Fibroblast of peridontal ligament (primary cell): ENCODE measurements at regions not wholly inside any gene's neighbourhood (a gene's known extent, or its start where the extent isn't known, plus 50 kb on each side); places are given as distances from the start of the nearest gene placed in this dataset.
A peak's percentile ranks its signal among the peaks of the same experiment; 100 is the strongest.
"Not testable (repeated sequence)": the region's sequence is repeated elsewhere in the genome, so short reads cannot be mapped to it uniquely, and the experiment has no call there.

ENCODE experiments used
- DNase-seq: peaks from one replicate; pipeline ENCODE4 v3.0.0-alpha.2; 2010; ENCODE audit errors: extremely low read depth

DNA sequence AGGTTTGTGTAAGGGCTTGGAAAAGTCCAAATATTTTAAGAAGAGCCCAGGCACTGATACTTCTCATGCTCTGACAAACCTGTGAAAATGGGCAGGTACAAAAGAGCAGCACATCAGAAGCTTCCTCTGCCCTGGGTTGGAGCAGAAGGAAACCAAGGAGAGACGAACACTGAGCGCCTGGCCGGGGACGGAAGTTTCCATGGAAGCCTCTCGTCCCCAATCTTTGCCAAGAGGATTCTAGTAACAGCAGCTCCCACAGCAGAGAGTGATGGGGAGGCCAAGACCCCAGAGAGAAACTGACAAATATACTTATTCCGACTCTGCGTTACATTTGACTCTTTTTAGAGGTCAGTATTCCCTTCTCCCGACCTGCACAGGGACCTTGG, 268.5 kb downstream of the C16orf95 start:
- DNase-seq: no peak

- not testable (repeated sequence) for DNase-seq
Measured at GRCh38 chr16:87049216-87049615, 268.0 kb downstream of the C16orf95 start.

DNA sequence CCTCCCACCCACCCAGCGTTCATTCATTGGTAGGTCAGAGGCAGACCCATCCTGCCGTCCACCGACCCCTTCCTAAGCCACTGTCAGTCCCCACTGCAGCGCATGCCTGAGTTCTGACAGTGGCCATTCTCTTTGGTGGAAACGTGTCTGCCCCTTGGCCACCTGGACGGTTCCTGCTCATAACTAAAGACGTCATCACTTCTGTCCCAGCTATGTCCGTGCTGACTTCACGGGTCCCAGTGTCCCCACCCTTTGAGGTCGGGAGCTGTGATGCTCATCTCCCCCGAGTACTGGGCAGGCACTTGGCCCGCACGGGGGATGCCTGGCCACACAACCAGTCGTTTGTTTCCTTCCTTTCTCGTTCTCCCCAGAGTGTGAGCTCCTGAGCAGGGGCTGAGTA, 267.1 kb downstream of the C16orf95 start:
- DNase-seq: no peak

DNA sequence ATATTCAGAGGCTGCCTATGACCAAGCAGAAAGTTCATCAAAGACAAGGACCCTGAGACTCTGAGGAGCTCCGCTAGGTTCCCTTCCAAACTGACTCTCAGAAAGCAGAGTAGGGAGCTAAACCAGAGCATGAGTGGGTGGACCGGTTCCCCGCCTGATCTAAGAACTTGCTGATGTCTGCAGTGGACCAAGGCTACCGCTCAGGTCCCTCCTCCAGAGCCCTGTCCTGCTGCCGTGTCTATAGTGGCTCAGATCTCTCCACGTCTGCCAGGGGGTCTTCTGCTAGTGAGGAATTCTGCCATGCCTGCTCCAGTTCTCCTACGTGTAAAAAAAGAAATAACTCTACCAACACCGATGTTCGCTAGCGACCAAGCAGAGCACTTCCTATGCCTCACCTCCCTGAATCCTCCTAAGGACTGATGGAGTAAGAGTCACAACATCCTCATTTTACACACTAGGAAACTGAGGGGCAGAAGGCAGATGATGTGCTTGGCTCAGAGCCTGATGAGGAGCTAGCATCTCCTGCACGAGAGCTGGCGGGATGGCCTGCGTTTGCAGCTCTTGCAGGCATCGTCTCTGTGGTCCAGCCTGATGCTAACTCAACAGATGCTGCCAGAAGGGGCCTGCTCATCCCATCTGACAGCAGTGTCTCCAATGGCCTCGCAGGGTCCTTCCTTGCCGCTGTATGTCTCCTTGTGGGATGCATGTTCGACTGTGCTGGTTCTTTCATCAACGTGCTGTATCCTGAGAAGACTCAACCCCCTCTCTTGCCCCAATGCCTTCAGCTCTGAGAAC, 265.5 kb downstream of the C16orf95 start:
- DNase-seq: no peak

- DNase-seq: no peak
Measured at GRCh38 chr16:87052506-87052905, 264.7 kb downstream of the C16orf95 start.

GRCh38 chr16:87053016-87053982, 263.9 kb downstream of the C16orf95 start:
- DNase-seq: no peak

DNA sequence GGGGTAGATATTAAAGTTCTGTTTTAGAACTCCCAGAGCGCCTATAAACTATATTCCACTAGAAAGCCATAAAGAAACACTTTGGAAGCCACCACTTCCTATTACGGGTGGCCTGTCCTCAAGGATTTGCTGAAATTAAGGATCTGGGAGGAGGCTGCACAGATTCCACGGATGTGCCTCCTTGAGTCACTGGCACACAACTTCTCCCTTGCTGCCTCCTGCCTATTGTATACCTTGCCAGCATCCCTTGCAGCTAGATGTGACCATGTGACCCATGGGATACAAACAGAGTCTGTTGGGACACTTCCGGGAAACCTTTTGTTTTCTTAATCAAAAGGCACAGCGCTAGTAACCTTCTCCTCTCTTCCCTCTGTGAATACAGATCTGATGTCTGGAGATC, 263.0 kb downstream of the C16orf95 start:
- no peak for DNase-seq

DNA sequence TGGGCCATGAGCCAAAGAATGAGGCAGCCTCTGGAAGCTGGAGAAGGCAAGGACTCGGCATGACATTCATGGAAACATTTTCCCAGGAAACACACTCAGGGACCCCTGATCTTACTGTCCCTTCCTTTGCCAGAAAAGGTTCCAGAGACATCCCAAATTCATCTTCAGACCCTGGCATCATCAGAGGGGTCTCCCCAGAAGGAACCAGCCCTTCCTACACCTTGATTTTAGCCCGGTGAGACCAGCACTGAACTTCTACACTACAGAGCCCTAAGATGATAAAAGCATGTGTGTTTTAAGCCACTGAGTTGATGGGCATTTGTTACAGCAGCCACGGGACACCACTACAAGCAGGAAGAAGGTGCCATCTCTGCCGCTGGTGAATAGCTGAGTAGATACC, 262.3 kb downstream of the C16orf95 start:
- no peak for DNase-seq

DNA sequence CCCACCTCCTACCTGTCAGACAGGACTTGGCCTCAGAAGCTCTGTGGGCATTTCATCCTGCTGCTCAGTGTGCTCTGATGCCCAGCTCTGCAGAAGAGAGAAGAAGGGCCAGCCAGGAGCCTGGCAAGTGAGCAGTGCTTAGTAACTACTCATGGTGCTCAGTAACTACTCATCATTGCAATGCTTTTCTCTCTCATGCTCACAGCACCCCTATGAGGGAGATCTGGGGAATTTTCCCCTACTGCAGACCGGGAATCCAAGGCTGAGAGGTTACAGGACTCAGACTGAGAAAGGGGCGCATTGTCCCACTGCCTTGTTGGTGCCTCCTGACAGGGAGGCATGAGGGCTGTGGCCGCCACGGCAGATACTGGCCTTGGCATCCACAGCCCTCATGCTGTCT, 261.1 kb downstream of the C16orf95 start:
- DNase-seq: peak; percentile 64

- DNase-seq: no peak
Measured at GRCh38 chr16:87056551-87056950, 260.6 kb downstream of the C16orf95 start.

DNA sequence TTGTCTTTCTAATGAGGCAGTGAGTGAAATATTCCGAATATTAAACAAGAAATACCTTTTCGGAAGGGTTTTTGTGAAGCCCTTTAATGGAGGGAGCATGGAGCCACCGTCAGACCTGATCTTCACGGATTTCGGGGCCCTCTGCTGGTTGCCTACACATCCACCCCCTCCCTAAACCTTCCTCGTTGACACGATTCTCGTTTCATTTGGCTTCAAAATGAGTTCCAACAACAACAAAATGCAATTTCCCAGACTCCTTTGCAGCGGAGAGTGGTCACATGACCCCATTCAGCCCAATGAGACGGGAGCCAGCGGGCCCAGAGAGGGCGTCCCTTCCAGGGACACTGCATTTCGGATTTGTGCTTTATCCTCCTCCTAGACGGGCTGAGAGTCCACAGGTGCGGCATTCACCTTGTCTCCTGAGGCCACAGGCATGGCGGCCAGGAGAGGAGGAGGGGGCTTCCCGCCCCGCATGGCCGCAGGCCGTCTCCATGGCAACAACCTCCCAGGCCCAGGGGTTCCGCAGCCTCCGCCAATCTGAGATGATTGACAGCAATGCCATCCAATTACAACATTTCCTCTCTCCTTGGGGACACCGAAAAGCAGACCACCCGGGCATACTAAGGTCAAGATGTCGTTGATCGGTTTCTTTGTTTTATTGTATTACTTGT, 259.8 kb downstream of the C16orf95 start:
- peak; percentile 30 for DNase-seq

GRCh38 chr16:87057951-87058560, 259.1 kb downstream of the C16orf95 start:
- DNase-seq: no peak

DNA sequence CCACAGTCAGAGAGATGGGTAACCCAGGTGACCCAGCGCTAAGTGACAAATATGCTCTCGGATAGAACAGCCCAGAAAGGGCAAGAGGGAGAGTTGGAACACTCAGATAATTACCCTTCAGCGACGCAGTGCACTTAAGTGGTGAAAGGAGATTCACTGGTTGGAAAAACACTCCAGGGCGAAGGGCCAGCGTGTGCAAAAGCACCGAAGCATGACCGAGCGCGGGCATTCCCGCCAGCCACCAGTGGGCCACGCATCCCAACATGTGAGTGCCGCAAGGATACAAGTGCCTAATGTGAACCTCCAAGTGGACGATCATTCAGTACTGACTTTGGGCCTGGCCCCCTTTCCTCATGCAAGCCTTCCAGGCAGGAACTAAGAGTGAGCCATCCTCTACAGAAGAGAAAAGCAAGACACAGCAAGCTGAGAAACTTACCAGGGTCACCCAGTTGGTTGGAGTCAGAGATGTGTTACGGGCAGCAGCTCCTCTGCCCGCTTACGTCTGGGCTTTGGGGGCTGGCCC, 258.4 kb downstream of the C16orf95 start:
- no peak for DNase-seq

- DNase-seq: peak; percentile 59
Measured at GRCh38 chr16:87060034-87060986, 256.9 kb downstream of the C16orf95 start.

DNA sequence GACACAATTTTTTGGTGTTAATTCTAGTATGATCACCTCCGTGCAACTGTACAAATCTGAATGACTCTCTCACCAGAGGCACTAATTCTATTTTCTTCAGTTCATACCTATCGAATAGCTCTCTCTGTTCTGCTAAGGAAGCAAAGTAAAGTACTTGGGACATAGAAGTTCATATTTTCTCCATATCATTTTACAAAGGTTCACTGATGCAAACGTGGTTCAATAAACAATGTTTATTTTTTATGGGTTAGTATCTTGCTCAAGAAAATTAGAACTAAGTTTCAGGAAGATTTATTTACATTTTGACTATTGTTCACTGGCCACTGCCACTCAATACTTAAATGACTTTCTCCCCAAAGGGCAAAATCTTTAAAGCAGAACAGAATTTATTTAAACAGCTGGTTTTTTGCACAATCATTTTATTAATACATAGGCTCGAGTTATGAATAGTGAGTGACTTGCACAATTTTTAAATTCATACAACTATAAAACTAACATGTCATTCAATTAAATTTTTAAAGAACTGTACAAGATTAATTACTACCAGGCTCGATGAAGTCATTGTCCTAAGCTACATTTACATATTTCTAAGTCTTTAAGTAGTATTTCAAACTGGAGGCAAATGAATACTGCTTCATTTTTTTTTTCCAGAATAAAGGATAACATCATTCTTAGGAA, 255.8 kb downstream of the C16orf95 start:
- no peak for DNase-seq

- DNase-seq: peak; percentile 80
Measured at GRCh38 chr16:87062569-87063442, 254.4 kb downstream of the C16orf95 start.

DNA sequence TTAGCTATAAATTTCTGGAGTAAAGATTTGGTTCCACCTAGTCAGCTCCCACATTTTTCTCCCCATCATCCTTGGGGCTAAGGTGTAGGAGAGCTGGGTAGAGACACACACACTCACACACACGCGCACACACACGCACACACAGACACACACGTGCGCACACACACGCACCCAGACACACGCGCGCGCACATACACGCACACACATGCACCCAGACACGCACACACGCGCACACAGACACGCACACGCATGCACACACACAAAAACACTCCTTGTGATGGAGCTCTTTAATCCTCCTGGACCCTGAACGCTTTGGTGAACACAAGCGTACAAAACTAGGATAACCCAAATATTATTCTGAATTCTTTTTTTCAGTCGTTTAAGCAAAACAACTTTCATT, 253.6 kb downstream of the C16orf95 start:
- DNase-seq: no peak

- DNase-seq: no peak
Measured at GRCh38 chr16:87064731-87065445, 252.3 kb downstream of the C16orf95 start.
